HS-5 (cell line): ENCODE measurements at regions not wholly inside any gene's neighbourhood (a gene's known extent, or its start where the extent isn't known, plus 50 kb on each side); places are given as distances from the start of the nearest gene placed in this dataset.
"Not testable (repeated sequence)": the region's sequence is repeated elsewhere in the genome, so short reads cannot be mapped to it uniquely, and the experiment has no call there.

Experiments used
- DNase-seq: peaks from one replicate; pipeline ENCODE4 v3.0.0-alpha.2; 2012; ENCODE audit warnings: low read depth

GRCh38 chr9:12997009-12997408, 222.2 kb downstream of the LURAP1L start:
- DNase-seq = no peak

GRCh38 chr9:13001989-13002580, 227.3 kb downstream of the LURAP1L start:
- DNase-seq = no peak

- no peak for DNase-seq
These were observed 227.9 kb downstream of the LURAP1L start for GRCh38 chr9:13002740-13003139.

GRCh38 chr9:13009871-13010270, 235.1 kb downstream of the LURAP1L start:
- no peak for DNase-seq

- no peak for DNase-seq
These were observed 239.4 kb downstream of the LURAP1L start for GRCh38 chr9:13013991-13014883.

GRCh38 chr9:13017260-13017659, 242.4 kb downstream of the LURAP1L start:
- DNase-seq = no peak

- DNase-seq = no peak
These were observed 245.6 kb downstream of the LURAP1L start for GRCh38 chr9:13020146-13021040.

GRCh38 chr9:13022756-13023155, 247.9 kb downstream of the LURAP1L start:
- DNase-seq = no peak

- peak; percentile 29 for DNase-seq
These were observed 248.7 kb downstream of the LURAP1L start for GRCh38 chr9:13023498-13023897.

- DNase-seq = no peak
These were observed 252.1 kb downstream of the LURAP1L start for GRCh38 chr9:13026956-13027355.

- DNase-seq = no peak
These were observed 251.6 kb downstream of the MPDZ start for GRCh38 chr9:13027879-13028278.

- DNase-seq = no peak
These were observed 246.9 kb downstream of the MPDZ start for GRCh38 chr9:13032585-13032984.

- no peak for DNase-seq
These were observed 245.4 kb downstream of the MPDZ start for GRCh38 chr9:13033959-13034693.

- no peak for DNase-seq
These were observed 244.8 kb downstream of the MPDZ start for GRCh38 chr9:13034694-13035002.

- no peak for DNase-seq
These were observed 243.7 kb downstream of the MPDZ start for GRCh38 chr9:13035822-13036221.

- DNase-seq = not testable (repeated sequence)
These were observed 241.7 kb downstream of the MPDZ start for GRCh38 chr9:13037808-13038207.

- no peak for DNase-seq
These were observed 231.5 kb downstream of the MPDZ start for GRCh38 chr9:13047827-13048587.

GRCh38 chr9:13049223-13049622, 230.3 kb downstream of the MPDZ start:
- DNase-seq = no peak

- DNase-seq = no peak
These were observed 226.0 kb downstream of the MPDZ start for GRCh38 chr9:13053504-13053903.

GRCh38 chr9:13054389-13054788, 225.1 kb downstream of the MPDZ start:
- DNase-seq = no peak
